Neutrophil (primary cell): ENCODE measurements at regions not wholly inside any gene's neighbourhood (a gene's known extent, or its start where the extent isn't known, plus 50 kb on each side); places are given as distances from the start of the nearest gene placed in this dataset.

Source experiments
- H3K27ac ChIP-seq: fragments of 200-600 bp; sonication (generic); 2 replicates; pipeline ENCODE4 v1.5.1; 2016; ENCODE audit warnings: mild to moderate bottlenecking, moderate library complexity
- H3K27me3 ChIP-seq: fragments of 200-600 bp; sonication (generic); 2 replicates; pipeline ENCODE4 v1.6.0; 2016; ENCODE audit warnings: mild to moderate bottlenecking
- H3K36me3 ChIP-seq: fragments of 200-600 bp; sonication (generic); 2 replicates; pipeline ENCODE4 v1.5.1; 2017
- H3K4me1 ChIP-seq, 2 experiments: fragments of 200-600 bp in 1 of 2; sonication (generic) in 1 of 2; 1 replicate in 1 of 2; 2 replicates in 1 of 2; pipeline versions ENCODE4 v1.5.1 to v1.6.1; 2013 to 2016; ENCODE audit warnings: low read depth in 1 of 2, low read length in 1 of 2, mild to moderate bottlenecking in 1 of 2, moderate library complexity in 1 of 2; ENCODE audit not compliant: control insufficient read depth in 1 of 2, insufficient read depth in 1 of 2
- H3K4me3 ChIP-seq, 2 experiments: fragments of 200-600 bp in 1 of 2; sonication (generic) in 1 of 2; 1 replicate in 1 of 2; 2 replicates in 1 of 2; pipeline ENCODE4 v1.5.1; 2013 to 2016; ENCODE audit warnings: low read depth in 1 of 2, low read length in 1 of 2, mild to moderate bottlenecking in 1 of 2, moderate library complexity in 1 of 2
- H3K9me3 ChIP-seq: fragments of 200-600 bp; sonication (generic); 2 replicates; pipeline ENCODE4 v1.5.1; 2016
- CTCF ChIP-seq: fragments of 200-600 bp; sonication (generic); IDR thresholded peaks from 2 replicates; pipeline ENCODE4 v1.5.1; 2016; ENCODE audit warnings: antibody characterized with exemption

- Histone ChIP-seq H3K27ac (no peak overlapping the region), H3K27me3 (peaks cover 56% of the 10 kb centered on the region), H3K9me3 (no peaks in the 10 kb centered on the region), H3K4me3 (no peak overlapping the region), H3K36me3 (no peaks in the 10 kb centered on the region), H3K4me1 (peaks cover 14 to 33% of the 10 kb centered on the region in 2 experiments)
- no peak for TF ChIP-seq CTCF
Observed at GRCh38 chr18:7367336-7367735, 136.4 kb downstream of the LRRC30 start.

GRCh38 chr18:7369006-7369405 is 138.1 kb downstream of the LRRC30 start:
- TF ChIP-seq CTCF = no peak
- peaks cover 53% of the 10 kb centered on the region for H3K27me3 ChIP-seq
- peaks cover 14 to 27% of the 10 kb centered on the region in 2 experiments for H3K4me1 ChIP-seq
- no peak overlapping the region for H3K4me3 ChIP-seq
- no peaks in the 10 kb centered on the region for H3K36me3 ChIP-seq
- no peaks in the 10 kb centered on the region for H3K9me3 ChIP-seq
- no peak overlapping the region for H3K27ac ChIP-seq

DNA sequence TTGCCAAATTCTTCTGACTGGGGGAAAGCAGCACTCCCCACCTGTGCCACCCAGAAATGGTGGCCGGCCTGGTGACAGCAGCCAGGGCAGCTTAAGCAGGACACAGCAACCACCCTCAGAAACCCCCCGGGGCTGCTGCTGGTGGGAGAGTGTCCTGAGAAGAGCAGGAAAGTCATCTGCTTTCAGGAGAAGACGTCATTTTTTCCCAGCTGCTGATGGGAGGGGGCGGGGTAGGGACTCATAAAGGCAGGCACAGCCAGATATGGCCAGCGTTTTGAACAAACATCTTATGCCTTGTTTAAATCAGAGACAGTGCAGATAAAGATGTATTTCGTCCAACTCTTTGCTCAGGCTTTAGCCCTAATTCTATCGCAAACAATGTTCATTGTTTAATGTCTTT is 139.5 kb downstream of the LRRC30 start:
- Histone ChIP-seq H3K9me3 (no peaks in the 10 kb centered on the region), H3K27me3 (peaks cover 51% of the 10 kb centered on the region), H3K36me3 (no peaks in the 10 kb centered on the region), H3K27ac (no peak overlapping the region), H3K4me3 (no peak overlapping the region), H3K4me1 (peaks cover 14 to 27% of the 10 kb centered on the region in 2 experiments)
- no peak for TF ChIP-seq CTCF

GRCh38 chr18:7370802-7371201 is 139.9 kb downstream of the LRRC30 start:
- Histone ChIP-seq H3K4me1 (peaks cover 14 to 27% of the 10 kb centered on the region in 2 experiments), H3K27me3 (peaks cover 47% of the 10 kb centered on the region), H3K36me3 (no peaks in the 10 kb centered on the region), H3K4me3 (no peak overlapping the region), H3K27ac (no peak overlapping the region), H3K9me3 (no peaks in the 10 kb centered on the region)
- TF ChIP-seq CTCF = no peak

DNA sequence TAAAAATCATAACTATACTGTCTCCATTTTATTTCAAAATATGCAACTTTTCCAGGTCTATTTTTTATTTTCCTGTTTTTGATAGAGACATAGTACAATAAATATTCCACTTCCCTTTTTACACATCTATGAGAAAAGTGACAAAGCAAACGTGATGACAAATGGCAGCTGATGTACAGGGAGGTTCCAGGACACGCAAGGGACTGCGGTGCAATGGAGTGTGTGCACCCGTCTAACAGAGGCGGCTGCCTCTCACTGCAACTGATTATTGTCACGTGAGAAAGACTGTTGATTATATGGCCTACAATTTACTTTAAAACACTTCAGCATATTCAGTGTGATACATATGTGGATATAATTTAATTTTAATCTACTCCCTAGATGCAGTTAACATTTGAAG is 142.6 kb downstream of the LRRC30 start:
- no peaks in the 10 kb centered on the region for H3K36me3 ChIP-seq
- no peak overlapping the region for H3K27ac ChIP-seq
- H3K27me3 ChIP-seq = peaks cover 26% of the 10 kb centered on the region
- H3K9me3 ChIP-seq = no peaks in the 10 kb centered on the region
- TF ChIP-seq CTCF = no peak
- no peak overlapping the region for H3K4me3 ChIP-seq
- peaks cover 10 to 12% of the 10 kb centered on the region in 2 experiments for H3K4me1 ChIP-seq

- Histone ChIP-seq H3K27ac (no peak overlapping the region), H3K4me1 (no peaks in the 10 kb centered on the region), H3K36me3 (no peaks in the 10 kb centered on the region), H3K27me3 (no peaks in the 10 kb centered on the region), H3K9me3 (no peaks in the 10 kb centered on the region), H3K4me3 (no peak overlapping the region)
- TF ChIP-seq CTCF = no peak
Observed at GRCh38 chr18:7381307-7381706, 150.4 kb downstream of the LRRC30 start.
